IPS-18a (cell line): ENCODE measurements at regions not wholly inside any gene's neighbourhood (a gene's known extent, or its start where the extent isn't known, plus 50 kb on each side); places are given as distances from the start of the nearest gene placed in this dataset.

ENCODE experiments used
- H3K27ac ChIP-seq: one replicate; pipeline ENCODE4 v1.5.1; 2013; ENCODE audit warnings: low read length
- H3K27me3 ChIP-seq: one replicate; pipeline ENCODE4 v1.6.1; 2013; ENCODE audit warnings: mild to moderate bottlenecking, low read length; ENCODE audit not compliant: control insufficient read depth, insufficient read depth
- H3K36me3 ChIP-seq: one replicate; pipeline ENCODE4 v1.6.1; 2013; ENCODE audit warnings: low read depth, low read length; ENCODE audit not compliant: control insufficient read depth
- H3K4me1 ChIP-seq: one replicate; pipeline ENCODE4 v1.6.1; 2013; ENCODE audit warnings: low read depth, low read length; ENCODE audit not compliant: control insufficient read depth
- H3K4me3 ChIP-seq: one replicate; pipeline ENCODE4 v1.5.1; 2013; ENCODE audit warnings: low read length
- H3K9ac ChIP-seq: one replicate; pipeline ENCODE4 v1.6.1; 2013; ENCODE audit warnings: mild to moderate bottlenecking, low read length, moderate library complexity
- H3K9me3 ChIP-seq: one replicate; pipeline ENCODE4 v1.6.1; 2013; ENCODE audit warnings: low read depth, low read length; ENCODE audit not compliant: control insufficient read depth

- Histone ChIP-seq H3K4me3 (no peak overlapping the region), H3K9ac (no peak overlapping the region), H3K27me3 (no peaks in the 10 kb centered on the region), H3K36me3 (no peaks in the 10 kb centered on the region), H3K4me1 (no peaks in the 10 kb centered on the region), H3K27ac (no peak overlapping the region), H3K9me3 (no peaks in the 10 kb centered on the region)
Observed at GRCh38 chr5:73998489-73998888, 372.5 kb downstream of the ARHGEF28 start.

- no peak overlapping the region for H3K9ac ChIP-seq
- no peak overlapping the region for H3K4me3 ChIP-seq
- no peaks in the 10 kb centered on the region for H3K4me1 ChIP-seq
- H3K27me3 ChIP-seq: no peaks in the 10 kb centered on the region
- H3K9me3 ChIP-seq: no peaks in the 10 kb centered on the region
- H3K27ac ChIP-seq: no peak overlapping the region
- no peaks in the 10 kb centered on the region for H3K36me3 ChIP-seq
Observed at GRCh38 chr5:73997960-73998359, 372.0 kb downstream of the ARHGEF28 start.

- H3K4me1 ChIP-seq: no peaks in the 10 kb centered on the region
Observed at GRCh38 chr5:73996151-73996755, 370.3 kb downstream of the ARHGEF28 start.

GRCh38 chr5:73994963-73995362 is 369.0 kb downstream of the ARHGEF28 start:
- Histone ChIP-seq H3K9ac (no peak overlapping the region), H3K4me3 (no peak overlapping the region), H3K27me3 (no peaks in the 10 kb centered on the region), H3K36me3 (no peaks in the 10 kb centered on the region), H3K4me1 (no peaks in the 10 kb centered on the region), H3K9me3 (no peaks in the 10 kb centered on the region), H3K27ac (no peak overlapping the region)

More at GRCh38 chr5:73996151-73996755, 370.3 kb downstream of the ARHGEF28 start:
- no peaks in the 10 kb centered on the region for H3K27me3 ChIP-seq
- no peak overlapping the region for H3K27ac ChIP-seq
- H3K36me3 ChIP-seq: no peaks in the 10 kb centered on the region
- no peak overlapping the region for H3K9ac ChIP-seq
- no peak overlapping the region for H3K4me3 ChIP-seq
- no peaks in the 10 kb centered on the region for H3K9me3 ChIP-seq
